ENCODE measurements at regions not wholly inside any gene's neighbourhood (a gene's known extent, or its start where the extent isn't known, plus 50 kb on each side); places are given as distances from the start of the nearest gene placed in this dataset.

DNA sequence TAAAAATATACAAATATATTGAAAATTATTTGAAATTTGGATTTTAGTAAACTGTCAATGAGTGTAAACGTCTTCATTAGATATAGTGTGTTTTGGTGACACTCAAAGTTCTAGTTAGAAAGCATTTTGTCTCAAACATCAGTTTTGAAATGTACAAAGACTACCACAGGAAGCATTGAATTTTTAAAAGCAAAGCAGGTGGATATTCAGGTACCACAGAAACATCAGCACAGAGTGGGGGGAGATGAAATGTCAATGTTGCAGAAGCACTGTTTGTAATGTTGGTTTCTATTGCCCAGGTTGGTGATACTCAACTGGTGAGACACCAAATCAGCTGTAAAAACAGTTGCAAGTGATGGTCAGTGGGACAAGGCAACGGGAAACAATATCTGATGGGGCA is 136.5 kb upstream of the ITGA4 start:
- no peak overlapping the region for H3K9ac ChIP-seq (ENCODE audit: insufficient read depth, low read depth, low read length)
- TF ChIP-seq, protein P1, sequence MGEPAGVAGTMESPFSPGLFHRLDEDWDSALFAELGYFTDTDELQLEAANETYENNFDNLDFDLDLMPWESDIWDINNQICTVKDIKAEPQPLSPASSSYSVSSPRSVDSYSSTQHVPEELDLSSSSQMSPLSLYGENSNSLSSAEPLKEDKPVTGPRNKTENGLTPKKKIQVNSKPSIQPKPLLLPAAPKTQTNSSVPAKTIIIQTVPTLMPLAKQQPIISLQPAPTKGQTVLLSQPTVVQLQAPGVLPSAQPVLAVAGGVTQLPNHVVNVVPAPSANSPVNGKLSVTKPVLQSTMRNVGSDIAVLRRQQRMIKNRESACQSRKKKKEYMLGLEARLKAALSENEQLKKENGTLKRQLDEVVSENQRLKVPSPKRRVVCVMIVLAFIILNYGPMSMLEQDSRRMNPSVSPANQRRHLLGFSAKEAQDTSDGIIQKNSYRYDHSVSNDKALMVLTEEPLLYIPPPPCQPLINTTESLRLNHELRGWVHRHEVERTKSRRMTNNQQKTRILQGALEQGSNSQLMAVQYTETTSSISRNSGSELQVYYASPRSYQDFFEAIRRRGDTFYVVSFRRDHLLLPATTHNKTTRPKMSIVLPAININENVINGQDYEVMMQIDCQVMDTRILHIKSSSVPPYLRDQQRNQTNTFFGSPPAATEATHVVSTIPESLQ (CRISPR knock-in tag; conservative IDR thresholded peaks at IDR 0.05) = no peak
- TF ChIP-seq, protein P2, sequence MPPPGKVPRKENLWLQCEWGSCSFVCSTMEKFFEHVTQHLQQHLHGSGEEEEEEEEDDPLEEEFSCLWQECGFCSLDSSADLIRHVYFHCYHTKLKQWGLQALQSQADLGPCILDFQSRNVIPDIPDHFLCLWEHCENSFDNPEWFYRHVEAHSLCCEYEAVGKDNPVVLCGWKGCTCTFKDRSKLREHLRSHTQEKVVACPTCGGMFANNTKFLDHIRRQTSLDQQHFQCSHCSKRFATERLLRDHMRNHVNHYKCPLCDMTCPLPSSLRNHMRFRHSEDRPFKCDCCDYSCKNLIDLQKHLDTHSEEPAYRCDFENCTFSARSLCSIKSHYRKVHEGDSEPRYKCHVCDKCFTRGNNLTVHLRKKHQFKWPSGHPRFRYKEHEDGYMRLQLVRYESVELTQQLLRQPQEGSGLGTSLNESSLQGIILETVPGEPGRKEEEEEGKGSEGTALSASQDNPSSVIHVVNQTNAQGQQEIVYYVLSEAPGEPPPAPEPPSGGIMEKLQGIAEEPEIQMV (CRISPR knock-in tag; IDR thresholded peaks at IDR 0.05; ENCODE audit: low read depth) = no peak
- TF ChIP-seq PHF5A (CRISPR knock-in tag; IDR thresholded peaks at IDR 0.05; ENCODE audit: low read depth, unreplicated experiment) = no peak
- no peak for TF ChIP-seq CEBPG (CRISPR knock-in tag; IDR thresholded peaks at IDR 0.05)
- TF ChIP-seq ZSCAN21 (CRISPR knock-in tag; IDR thresholded peaks at IDR 0.05; ENCODE audit: borderline replicate concordance) = no peak
- TF ChIP-seq, protein P3, sequence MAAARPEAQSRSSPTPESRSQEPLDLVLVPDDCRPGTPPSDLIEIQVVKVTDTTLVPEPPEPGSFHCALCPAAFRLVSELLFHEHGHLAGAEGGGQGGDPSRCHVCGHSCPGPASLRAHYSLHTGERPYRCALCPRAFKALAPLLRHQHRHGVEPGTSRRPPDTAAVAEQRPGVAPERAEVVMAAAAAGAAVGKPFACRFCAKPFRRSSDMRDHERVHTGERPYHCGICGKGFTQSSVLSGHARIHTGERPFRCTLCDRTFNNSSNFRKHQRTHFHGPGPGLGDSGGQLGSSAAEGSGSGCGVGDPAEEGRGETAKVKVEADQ (CRISPR knock-in tag; IDR thresholded peaks at IDR 0.05; ENCODE audit: borderline replicate concordance) = no peak
- TF ChIP-seq, protein P4, sequence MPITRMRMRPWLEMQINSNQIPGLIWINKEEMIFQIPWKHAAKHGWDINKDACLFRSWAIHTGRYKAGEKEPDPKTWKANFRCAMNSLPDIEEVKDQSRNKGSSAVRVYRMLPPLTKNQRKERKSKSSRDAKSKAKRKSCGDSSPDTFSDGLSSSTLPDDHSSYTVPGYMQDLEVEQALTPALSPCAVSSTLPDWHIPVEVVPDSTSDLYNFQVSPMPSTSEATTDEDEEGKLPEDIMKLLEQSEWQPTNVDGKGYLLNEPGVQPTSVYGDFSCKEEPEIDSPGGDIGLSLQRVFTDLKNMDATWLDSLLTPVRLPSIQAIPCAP (CRISPR knock-in tag; IDR thresholded peaks at IDR 0.05; ENCODE audit: low read depth) = no peak
- no peak for TF ChIP-seq GABPB1 (CRISPR knock-in tag; IDR thresholded peaks at IDR 0.05)
- TF ChIP-seq SMYD3 (CRISPR knock-in tag; IDR thresholded peaks at IDR 0.05) = no peak
- H3K27me3 ChIP-seq (ENCODE audit: control insufficient read depth in 1 of 2, insufficient read depth in 2 of 2, low read length in 2 of 2) = no peaks in the 10 kb centered on the region
- H3K9me3 ChIP-seq (ENCODE audit: low read length) = no peaks in the 10 kb centered on the region
- no peak overlapping the region for H3K4me2 ChIP-seq (ENCODE audit: low read depth, low read length)
- H3K4me1 ChIP-seq (ENCODE audit: insufficient read depth, low read length) = no peaks in the 10 kb centered on the region
- H3K36me3 ChIP-seq (replicated peaks in 1 of 2; ENCODE audit: control insufficient read depth in 1 of 2, insufficient read depth in 2 of 2, low read length in 2 of 2) = no peaks in the 10 kb centered on the region
- no TSS peak for BruUV-seq (replicated peaks)
- intact Hi-C loops (cut with micrococcal nuclease; ENCODE audit: unreplicated experiment) = no loop called here
- DNase-seq (ENCODE audit: low spot score) = no peak
- H2AFZ ChIP-seq (ENCODE audit: low read length) = no peak overlapping the region
- H3K27ac ChIP-seq (ENCODE audit: extremely low read length, insufficient read depth, low read length) = no peak overlapping the region
- 0% methylated on average over 2 of the region's 2 CpGs for WGBS (ENCODE audit: low lambda C conversion rate)
- ATAC-seq = no peak
- CTCF ChIA-PET (ENCODE audit: low intra/inter-chr PET ratio, low total read pairs) = no interaction called here
- in situ Hi-C loops (cut with HindIII; ENCODE audit: extremely low pct_ligation_motif_present, low pct_unique_long_range_greater_than_20kb) = no loop called here
- no peak overlapping the region for H3K4me3 ChIP-seq (replicated peaks in 1 of 3; ENCODE audit: insufficient read depth in 1 of 3, low read depth in 2 of 3, low read length in 3 of 3)
- H4K20me1 ChIP-seq (ENCODE audit: insufficient read depth, low read length) = no peaks in the 10 kb centered on the region
- no peaks in the 10 kb centered on the region for H3K79me2 ChIP-seq (ENCODE audit: insufficient read depth, low read length)
- no peak for FAIRE-seq
- POLR2A ChIA-PET = no interaction called here

All from HepG2 (cell line).